ENCODE measurements at regions not wholly inside any gene's neighbourhood (a gene's known extent, or its start where the extent isn't known, plus 50 kb on each side); places are given as distances from the start of the nearest gene placed in this dataset.
A peak's percentile ranks its signal among the peaks of the same experiment; 100 is the strongest.

DNA sequence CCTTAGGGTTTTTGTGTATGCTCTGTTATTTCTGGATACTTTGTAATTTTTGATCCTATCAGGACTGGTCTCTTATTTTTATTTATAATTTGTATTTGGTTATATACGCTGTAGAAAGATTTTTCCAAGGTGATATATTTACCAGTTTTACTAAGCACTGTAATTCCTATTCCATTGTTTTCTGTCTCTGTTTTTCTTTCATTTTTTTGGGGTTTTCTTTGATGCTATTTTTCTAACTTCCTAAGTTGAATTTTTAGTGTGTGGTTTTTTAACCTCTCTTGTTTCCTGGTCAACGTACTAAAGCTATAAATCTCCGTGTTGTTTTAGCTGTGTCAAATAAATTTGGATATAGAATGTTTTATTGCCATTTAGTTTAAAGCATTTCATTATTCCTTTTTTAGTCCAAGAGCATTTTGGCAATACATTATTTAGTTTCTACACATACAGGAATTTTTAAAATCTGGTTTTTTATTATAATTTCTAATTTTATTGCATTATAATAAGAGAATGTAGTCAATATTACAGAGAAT lies 128.1 kb upstream of the THRB start (continued):
- TF ChIP-seq, protein P1, sequence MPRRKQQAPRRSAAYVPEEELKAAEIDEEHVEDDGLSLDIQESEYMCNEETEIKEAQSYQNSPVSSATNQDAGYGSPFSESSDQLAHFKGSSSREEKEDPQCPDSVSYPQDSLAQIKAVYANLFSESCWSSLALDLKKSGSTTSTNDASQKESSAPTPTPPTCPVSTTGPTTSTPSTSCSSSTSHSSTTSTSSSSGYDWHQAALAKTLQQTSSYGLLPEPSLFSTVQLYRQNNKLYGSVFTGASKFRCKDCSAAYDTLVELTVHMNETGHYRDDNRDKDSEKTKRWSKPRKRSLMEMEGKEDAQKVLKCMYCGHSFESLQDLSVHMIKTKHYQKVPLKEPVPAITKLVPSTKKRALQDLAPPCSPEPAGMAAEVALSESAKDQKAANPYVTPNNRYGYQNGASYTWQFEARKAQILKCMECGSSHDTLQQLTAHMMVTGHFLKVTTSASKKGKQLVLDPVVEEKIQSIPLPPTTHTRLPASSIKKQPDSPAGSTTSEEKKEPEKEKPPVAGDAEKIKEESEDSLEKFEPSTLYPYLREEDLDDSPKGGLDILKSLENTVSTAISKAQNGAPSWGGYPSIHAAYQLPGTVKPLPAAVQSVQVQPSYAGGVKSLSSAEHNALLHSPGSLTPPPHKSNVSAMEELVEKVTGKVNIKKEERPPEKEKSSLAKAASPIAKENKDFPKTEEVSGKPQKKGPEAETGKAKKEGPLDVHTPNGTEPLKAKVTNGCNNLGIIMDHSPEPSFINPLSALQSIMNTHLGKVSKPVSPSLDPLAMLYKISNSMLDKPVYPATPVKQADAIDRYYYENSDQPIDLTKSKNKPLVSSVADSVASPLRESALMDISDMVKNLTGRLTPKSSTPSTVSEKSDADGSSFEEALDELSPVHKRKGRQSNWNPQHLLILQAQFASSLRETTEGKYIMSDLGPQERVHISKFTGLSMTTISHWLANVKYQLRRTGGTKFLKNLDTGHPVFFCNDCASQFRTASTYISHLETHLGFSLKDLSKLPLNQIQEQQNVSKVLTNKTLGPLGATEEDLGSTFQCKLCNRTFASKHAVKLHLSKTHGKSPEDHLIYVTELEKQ (tag by site-specific recombination; IDR thresholded peaks at IDR 0.05; ENCODE audit: borderline replicate concordance): no peak
- TF ChIP-seq, protein P2, sequence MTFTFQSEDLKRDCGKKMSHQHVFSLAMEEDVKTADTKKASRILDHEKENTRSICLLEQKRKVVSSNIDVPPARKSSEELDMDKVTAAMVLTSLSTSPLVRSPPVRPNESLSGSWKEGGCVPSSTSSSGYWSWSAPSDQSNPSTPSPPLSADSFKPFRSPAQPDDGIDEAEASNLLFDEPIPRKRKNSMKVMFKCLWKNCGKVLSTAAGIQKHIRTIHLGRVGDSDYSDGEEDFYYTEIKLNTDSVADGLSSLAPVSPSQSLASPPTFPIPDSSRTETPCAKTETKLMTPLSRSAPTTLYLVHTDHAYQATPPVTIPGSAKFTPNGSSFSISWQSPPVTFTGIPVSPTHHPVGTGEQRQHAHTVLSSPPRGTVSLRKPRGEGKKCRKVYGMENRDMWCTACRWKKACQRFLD (tag by site-specific recombination; IDR thresholded peaks at IDR 0.05): no peak
- TF ChIP-seq, protein P3, sequence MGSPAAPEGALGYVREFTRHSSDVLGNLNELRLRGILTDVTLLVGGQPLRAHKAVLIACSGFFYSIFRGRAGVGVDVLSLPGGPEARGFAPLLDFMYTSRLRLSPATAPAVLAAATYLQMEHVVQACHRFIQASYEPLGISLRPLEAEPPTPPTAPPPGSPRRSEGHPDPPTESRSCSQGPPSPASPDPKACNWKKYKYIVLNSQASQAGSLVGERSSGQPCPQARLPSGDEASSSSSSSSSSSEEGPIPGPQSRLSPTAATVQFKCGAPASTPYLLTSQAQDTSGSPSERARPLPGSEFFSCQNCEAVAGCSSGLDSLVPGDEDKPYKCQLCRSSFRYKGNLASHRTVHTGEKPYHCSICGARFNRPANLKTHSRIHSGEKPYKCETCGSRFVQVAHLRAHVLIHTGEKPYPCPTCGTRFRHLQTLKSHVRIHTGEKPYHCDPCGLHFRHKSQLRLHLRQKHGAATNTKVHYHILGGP (tag by site-specific recombination; IDR thresholded peaks at IDR 0.05): peak; percentile 54; the same call in 1 of the 2 replicates
- no peak for TF ChIP-seq OSR2 (tag by site-specific recombination; IDR thresholded peaks at IDR 0.05)
- TF ChIP-seq SP2 (tag by site-specific recombination; IDR thresholded peaks at IDR 0.05): no peak
- TF ChIP-seq YY2 (tag by site-specific recombination; IDR thresholded peaks at IDR 0.05): no peak
- TF ChIP-seq SALL2 (tag by site-specific recombination; IDR thresholded peaks at IDR 0.05; ENCODE audit: borderline replicate concordance): no peak
- TF ChIP-seq, protein P4, sequence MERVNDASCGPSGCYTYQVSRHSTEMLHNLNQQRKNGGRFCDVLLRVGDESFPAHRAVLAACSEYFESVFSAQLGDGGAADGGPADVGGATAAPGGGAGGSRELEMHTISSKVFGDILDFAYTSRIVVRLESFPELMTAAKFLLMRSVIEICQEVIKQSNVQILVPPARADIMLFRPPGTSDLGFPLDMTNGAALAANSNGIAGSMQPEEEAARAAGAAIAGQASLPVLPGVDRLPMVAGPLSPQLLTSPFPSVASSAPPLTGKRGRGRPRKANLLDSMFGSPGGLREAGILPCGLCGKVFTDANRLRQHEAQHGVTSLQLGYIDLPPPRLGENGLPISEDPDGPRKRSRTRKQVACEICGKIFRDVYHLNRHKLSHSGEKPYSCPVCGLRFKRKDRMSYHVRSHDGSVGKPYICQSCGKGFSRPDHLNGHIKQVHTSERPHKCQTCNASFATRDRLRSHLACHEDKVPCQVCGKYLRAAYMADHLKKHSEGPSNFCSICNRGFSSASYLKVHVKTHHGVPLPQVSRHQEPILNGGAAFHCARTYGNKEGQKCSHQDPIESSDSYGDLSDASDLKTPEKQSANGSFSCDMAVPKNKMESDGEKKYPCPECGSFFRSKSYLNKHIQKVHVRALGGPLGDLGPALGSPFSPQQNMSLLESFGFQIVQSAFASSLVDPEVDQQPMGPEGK (tag by site-specific recombination; IDR thresholded peaks at IDR 0.05): no peak
- TF ChIP-seq ZNF335 (tag by site-specific recombination; conservative IDR thresholded peaks at IDR 0.05): no peak
- TF ChIP-seq ZNF19 (tag by site-specific recombination; IDR thresholded peaks at IDR 0.05; ENCODE audit: low read depth): no peak
- no peak for TF ChIP-seq HOXD13 (CRISPR knock-in tag; IDR thresholded peaks at IDR 0.05; ENCODE audit: borderline replicate concordance)
- no peak for TF ChIP-seq ZNF621 (tag by site-specific recombination; IDR thresholded peaks at IDR 0.05)
- no peak for TF ChIP-seq ZBTB17 (tag by site-specific recombination; IDR thresholded peaks at IDR 0.05)

DNA sequence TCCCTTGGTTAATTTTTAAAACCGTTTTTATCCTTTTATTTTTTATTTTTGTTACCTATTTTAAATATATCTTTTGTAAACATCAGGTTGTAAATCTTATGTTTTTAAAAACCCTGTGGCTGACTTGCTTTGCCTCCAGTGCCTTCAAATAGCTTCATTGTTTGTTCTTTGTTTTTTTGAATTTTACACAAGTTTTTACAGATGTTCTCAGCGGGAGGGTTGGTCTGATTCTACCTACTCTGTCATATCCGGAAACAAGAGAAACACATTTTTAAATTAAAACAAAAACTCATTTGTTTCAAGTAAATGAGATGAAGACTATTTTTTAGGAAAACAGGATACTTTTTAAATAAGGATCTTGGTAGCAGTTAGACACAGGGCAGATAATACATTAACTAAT lies 129.0 kb upstream of the THRB start:
- Histone ChIP-seq H3K9me3 (ENCODE audit: control insufficient read depth, insufficient read depth, low read depth, low read length) (no peaks in the 10 kb centered on the region), H3K27ac (ENCODE audit: extremely low read depth, low read depth, low read length) (no peak overlapping the region), H3K4me1 (ENCODE audit: control insufficient read depth, insufficient read depth, low read length) (0 out of 2 replicates have a peak, but pooled peaks cover 2% of the 10 kb centered on the region), H3K4me3 (ENCODE audit: low read depth, low read length) (no peak overlapping the region), H3K36me3 (ENCODE audit: control insufficient read depth in 2 of 2, insufficient read depth in 1 of 2, low read length in 2 of 2) (no peaks in the 10 kb centered on the region)
- ChIA-PET CTCF (no interaction called here), POLR2A (no interaction called here)
- TF ChIP-seq, protein P5, sequence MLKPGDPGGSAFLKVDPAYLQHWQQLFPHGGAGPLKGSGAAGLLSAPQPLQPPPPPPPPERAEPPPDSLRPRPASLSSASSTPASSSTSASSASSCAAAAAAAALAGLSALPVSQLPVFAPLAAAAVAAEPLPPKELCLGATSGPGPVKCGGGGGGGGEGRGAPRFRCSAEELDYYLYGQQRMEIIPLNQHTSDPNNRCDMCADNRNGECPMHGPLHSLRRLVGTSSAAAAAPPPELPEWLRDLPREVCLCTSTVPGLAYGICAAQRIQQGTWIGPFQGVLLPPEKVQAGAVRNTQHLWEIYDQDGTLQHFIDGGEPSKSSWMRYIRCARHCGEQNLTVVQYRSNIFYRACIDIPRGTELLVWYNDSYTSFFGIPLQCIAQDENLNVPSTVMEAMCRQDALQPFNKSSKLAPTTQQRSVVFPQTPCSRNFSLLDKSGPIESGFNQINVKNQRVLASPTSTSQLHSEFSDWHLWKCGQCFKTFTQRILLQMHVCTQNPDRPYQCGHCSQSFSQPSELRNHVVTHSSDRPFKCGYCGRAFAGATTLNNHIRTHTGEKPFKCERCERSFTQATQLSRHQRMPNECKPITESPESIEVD (tag by site-specific recombination; IDR thresholded peaks at IDR 0.05): peak; percentile 87
- no peak for TF ChIP-seq ZNF510 (tag by site-specific recombination; IDR thresholded peaks at IDR 0.05; ENCODE audit: insufficient replicate concordance)

Data from HEK293 (cell line).